Choroid plexus epithelial cell (primary cell): ENCODE measurements at regions not wholly inside any gene's neighbourhood (a gene's known extent, or its start where the extent isn't known, plus 50 kb on each side); places are given as distances from the start of the nearest gene placed in this dataset.

ENCODE experiments used
- DNase-seq: peaks from one replicate; pipeline ENCODE4 v3.0.0-alpha.2; 2010; ENCODE audit warnings: low read depth
- H3K4me3 ChIP-seq: 2 replicates; pipeline ENCODE4 v1.5.1; 2011; ENCODE audit warnings: low read depth, mild to moderate bottlenecking, control low read depth, low read length, moderate library complexity
- TF ChIP-seq, protein P1 (sequence below): conservative IDR thresholded peaks from 2 replicates; pipeline ENCODE4 v1.5.1; 2011; ENCODE audit warnings: low read depth, mild to moderate bottlenecking, control low read depth, inconsistent platforms, low read length, moderate library complexity

DNA sequence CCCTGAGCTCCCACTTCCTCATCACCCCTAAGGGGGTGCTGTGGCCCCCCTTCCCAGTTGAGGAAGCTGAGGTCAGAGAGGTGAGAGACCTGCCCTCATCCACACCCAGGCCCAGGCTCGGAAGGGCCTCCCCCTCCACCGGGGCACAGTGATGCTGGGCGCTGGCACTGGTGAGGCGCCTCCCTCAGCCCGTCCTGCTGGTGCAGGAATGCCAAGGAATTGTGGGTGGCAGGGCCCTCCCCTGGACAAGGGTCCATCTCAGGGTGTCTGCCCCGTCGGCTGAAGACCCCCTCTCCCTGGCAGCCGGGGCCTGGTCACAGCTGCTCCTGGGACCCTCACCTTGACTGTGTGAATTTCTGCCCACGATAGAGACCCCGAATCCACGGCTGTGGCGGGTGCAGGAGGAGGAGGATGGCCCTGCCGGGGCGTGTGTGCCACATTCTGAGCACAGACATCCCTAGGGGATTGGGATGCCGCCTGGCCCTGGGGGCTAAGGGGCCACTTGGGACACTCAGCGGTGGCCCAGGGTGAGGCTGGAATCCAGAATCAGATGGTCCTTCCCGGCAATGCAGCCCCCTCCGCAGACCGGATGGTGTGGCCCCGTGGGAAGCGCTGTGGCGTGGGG lies 70.2 kb upstream of the GATA5 start:
- TF ChIP-seq, protein P1, sequence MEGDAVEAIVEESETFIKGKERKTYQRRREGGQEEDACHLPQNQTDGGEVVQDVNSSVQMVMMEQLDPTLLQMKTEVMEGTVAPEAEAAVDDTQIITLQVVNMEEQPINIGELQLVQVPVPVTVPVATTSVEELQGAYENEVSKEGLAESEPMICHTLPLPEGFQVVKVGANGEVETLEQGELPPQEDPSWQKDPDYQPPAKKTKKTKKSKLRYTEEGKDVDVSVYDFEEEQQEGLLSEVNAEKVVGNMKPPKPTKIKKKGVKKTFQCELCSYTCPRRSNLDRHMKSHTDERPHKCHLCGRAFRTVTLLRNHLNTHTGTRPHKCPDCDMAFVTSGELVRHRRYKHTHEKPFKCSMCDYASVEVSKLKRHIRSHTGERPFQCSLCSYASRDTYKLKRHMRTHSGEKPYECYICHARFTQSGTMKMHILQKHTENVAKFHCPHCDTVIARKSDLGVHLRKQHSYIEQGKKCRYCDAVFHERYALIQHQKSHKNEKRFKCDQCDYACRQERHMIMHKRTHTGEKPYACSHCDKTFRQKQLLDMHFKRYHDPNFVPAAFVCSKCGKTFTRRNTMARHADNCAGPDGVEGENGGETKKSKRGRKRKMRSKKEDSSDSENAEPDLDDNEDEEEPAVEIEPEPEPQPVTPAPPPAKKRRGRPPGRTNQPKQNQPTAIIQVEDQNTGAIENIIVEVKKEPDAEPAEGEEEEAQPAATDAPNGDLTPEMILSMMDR, result no peak
- no peak overlapping the region for H3K4me3 ChIP-seq
- no peak for DNase-seq

DNA sequence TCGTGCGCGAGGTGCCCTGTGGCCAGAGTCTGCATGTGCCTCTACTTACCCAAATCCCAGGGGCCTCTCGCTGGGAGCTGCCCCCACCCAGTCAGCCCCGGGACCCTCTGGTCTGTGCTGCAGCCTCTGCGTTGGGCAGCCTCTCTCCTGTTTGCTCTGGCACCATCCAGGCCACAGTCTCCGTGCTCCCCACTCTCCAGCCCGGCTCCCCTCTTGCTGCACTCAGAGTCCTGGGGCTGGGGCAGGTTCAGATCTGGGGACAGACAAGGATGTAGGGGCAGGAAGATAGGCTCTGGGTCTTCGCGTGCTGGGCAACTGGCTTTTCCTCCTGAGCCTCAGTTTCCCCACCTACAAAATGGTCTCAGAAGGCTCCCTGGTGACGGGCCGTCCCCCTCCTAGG lies 70.8 kb upstream of the GATA5 start:
- DNase-seq, result no peak
- TF ChIP-seq, protein P1, result no peak
- no peak overlapping the region for H3K4me3 ChIP-seq

DNA sequence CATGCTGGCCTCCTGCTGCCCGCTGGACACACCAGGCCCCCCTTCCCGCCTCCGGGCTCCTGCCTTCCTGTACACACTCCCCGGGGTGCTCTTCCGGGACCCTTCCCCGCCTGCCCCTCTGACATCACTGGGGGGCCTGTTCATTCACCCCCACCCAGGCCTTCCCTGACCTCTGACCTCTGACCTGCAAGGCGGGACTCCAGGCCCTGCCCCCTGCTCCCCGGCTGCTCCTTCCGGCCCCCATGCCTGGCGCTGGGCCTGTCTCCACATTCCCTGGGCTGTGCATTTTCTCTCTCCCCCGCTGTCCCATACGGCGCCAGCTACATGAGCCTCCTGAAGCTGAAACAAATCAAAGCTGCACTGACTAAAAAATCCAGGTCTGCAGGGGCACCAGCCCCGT lies 71.6 kb upstream of the GATA5 start:
- no peak overlapping the region for H3K4me3 ChIP-seq
- TF ChIP-seq, protein P1, result no peak
- DNase-seq, result no peak

DNA sequence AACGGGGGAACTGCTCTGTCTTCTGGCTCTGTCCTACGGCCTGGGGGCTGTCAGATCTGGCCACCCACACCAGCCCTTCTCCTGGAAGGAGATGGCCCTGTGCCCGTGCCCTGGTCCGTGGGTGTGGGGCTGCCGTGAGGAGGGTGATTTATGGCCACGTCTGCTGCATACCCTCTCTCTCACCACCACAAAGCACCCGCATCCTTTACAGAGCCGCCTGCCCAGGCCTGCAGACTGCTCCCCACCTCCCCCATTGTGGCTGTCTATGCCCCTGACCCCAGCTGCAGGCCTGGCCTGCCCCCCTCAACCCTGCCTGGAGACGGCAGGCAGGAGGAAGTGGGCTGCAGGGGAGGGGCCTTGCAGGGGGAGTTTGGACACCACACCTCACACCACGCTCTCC lies 72.7 kb upstream of the GATA5 start:
- no peak for DNase-seq
- no peak overlapping the region for H3K4me3 ChIP-seq
- TF ChIP-seq, protein P1, result no peak

DNA sequence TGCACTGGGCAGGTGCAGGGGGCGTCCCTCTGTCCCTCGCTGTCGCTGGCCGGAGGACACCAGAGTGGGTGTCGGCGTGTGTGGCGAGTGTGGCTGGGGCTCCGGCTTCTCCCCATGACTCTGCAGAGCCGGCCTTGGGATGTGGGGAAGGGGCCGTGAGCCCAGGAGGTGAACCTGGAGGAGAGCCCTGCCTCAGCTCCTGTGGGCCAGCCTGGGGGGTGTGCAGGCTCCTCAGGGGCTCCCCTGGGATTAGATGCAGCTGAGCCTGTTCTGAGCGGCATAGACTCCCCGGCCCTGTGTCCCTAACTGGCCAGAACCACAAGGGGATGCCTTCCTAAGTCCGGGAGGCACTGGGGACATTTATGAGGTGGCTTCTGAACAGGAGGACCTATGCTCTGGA lies 73.2 kb upstream of the GATA5 start:
- no peak for DNase-seq
- TF ChIP-seq, protein P1, result no peak
- H3K4me3 ChIP-seq, result no peak overlapping the region

DNA sequence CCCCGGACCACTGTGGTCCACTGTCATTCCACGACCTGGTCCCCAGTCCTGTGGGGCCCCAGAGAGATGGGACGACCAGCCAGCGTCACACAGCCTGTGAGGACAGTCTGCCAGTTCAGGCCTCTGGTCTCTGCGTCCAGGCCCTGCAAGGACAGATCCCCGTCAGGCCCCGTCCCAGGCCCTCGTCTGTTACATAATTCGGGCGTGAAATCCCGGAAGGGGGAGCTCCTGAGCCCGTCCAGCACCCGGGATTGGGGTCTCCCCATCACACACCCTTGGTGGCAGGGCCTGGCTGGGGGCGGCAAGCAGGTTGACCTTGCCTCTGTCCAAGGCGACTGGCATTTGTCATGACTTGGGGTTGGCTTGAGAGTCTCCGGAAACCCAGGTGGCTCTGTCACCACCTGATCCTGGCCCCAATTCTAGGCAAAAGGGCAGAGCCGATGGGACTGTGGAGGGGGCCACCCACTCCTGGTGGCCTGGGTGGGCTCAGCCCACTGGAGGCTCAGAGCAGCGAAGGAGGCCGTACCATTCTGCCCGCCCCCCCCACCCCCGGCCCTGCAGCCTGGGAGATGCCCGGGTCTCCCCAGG lies 73.8 kb upstream of the GATA5 start:
- DNase-seq, result no peak
- H3K4me3 ChIP-seq, result no peak overlapping the region
- TF ChIP-seq, protein P1, result no peak

DNA sequence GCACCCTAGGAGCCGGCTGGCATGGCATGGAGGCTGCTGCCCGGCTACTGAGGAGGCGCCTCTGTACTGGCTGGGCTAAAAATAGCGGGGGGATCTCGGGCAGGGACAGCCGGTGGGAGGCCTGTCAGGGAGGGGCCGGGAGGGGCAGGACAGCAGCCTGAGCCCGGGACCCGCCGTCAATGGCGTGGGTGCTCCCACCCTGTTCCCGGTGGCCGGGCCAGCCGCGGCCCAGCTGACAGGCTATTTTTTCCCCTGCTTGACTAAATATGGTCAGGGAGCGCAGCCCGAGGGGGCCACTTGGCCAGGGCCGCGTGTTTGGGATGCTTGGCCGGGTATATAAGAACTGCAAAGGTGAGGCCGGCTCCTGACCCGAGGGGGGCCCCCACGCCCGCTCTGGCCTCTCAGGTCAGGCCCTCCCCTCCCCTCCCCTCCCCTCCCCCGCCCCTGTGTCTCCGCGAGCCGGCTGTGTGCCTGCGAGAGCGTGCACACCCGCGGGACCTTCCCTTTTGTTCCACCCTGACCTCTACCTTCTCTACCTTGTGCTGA lies 74.4 kb upstream of the GATA5 start:
- no peak overlapping the region for H3K4me3 ChIP-seq
- no peak for DNase-seq
- TF ChIP-seq, protein P1, result no peak
